HUDEP-2 (cell line): ENCODE measurements at regions not wholly inside any gene's neighbourhood (a gene's known extent, or its start where the extent isn't known, plus 50 kb on each side); places are given as distances from the start of the nearest gene placed in this dataset.

Source experiments
- DNase-seq, 76 experiments: peaks; one replicate each; lab custom pipeline; 2025; ENCODE audit not compliant: unreplicated experiment in 76 of 76; lab: John Stamatoyannopoulos, UW

- DNase-seq = no peak
Measured at GRCh38 chr2:41913921-41914609, 133.8 kb upstream of the PKDCC start.

- DNase-seq = no peak
Measured at GRCh38 chr2:41914936-41915335, 132.9 kb upstream of the PKDCC start.

DNA sequence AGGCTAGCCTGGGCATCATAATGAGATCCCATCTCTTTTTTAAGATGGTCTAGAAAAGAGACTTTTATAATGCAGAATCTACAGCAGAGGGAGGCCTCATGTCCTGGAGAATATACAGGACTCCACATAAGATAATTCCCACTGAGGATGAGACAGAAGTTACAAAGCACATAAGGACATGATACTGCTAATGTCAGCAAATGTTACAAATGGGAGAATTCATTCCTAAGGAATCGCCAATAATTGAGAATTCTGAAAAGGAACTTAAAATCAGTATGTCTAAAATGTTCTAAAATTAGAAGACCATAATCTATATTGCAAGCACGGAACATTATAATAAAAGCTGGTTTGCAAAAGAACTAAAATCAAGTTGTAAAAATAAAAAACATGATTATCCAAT is 131.6 kb upstream of the PKDCC start:
- DNase-seq = no peak

GRCh38 chr2:41917587-41917986 is 130.2 kb upstream of the PKDCC start:
- no peak for DNase-seq

DNA sequence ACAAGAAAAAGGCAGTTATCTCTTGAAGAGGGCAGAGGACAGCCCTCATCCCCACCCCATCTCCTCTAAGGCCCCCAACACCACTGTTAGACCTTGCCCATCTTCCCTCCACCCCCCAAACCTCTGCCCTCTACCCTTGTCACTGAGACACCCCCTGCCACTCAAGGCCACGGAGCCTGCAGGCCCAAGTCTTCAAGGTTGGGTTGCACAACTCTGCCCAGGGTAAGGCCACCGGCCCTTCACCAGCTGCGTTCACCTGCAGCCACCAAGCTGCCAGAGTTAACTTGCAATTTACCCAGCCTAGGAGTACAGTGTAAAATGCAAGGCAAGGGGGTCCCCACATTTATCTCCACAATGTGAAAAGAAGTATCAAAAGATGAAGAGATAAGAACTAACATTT is 128.7 kb upstream of the PKDCC start:
- DNase-seq = no peak

- DNase-seq = no peak
Measured at GRCh38 chr2:41920181-41920580, 127.6 kb upstream of the PKDCC start.

- DNase-seq = no peak
Measured at GRCh38 chr2:41920812-41921211, 127.0 kb upstream of the PKDCC start.

- DNase-seq = peak in 10 of 76 experiments; percentile 2 to 52 (median 36)
Measured at GRCh38 chr2:41922177-41922576, 125.6 kb upstream of the PKDCC start.

DNA sequence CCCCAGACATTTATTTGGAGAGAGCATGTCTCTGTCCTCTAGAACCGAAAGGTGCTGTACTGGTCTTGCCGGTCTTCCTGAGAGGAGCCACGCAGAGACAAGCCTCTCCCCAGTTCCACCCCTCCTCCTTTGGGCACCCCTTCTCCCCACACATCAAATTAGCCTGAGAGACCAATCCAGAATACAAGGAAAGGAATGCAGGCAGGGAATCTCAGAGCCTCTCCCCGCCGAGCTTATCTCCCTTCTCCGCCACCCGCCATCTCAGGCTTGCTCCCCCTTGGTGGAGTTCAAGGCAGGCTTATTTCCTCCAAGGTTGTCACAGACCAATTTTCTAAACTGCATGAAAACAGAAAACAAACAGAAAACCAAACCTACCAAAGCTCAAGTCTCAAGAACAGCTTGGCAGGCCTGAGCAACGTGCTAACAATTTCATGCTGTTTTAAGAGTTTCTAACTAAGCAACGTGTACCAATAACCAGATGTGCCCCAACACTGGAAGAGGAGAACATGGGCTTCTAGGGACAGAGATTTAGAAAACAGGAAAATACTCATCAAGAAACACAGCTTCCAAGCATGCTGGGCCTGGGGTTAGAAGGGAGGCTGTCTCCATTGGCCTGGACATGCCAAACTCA is 124.5 kb upstream of the PKDCC start:
- DNase-seq = no peak

DNA sequence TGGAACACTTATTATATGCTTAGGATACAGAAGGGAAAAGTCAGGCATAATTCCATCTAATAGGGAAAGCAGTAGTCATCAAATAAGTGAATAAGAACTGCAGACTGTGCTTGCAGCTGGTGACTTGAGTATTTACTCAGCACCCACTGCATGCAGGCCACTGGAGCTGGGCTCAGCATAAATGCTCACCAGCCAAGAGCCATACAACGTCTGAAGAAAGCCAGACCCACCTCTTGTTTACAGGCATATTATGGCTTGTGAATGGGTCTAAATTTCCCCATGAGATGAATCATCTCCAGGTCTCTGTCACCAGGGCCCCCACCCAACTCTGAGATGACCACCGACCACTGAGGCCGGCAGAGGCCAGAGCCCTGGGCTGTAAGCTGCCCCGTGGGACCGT is 123.8 kb upstream of the PKDCC start:
- DNase-seq = no peak

DNA sequence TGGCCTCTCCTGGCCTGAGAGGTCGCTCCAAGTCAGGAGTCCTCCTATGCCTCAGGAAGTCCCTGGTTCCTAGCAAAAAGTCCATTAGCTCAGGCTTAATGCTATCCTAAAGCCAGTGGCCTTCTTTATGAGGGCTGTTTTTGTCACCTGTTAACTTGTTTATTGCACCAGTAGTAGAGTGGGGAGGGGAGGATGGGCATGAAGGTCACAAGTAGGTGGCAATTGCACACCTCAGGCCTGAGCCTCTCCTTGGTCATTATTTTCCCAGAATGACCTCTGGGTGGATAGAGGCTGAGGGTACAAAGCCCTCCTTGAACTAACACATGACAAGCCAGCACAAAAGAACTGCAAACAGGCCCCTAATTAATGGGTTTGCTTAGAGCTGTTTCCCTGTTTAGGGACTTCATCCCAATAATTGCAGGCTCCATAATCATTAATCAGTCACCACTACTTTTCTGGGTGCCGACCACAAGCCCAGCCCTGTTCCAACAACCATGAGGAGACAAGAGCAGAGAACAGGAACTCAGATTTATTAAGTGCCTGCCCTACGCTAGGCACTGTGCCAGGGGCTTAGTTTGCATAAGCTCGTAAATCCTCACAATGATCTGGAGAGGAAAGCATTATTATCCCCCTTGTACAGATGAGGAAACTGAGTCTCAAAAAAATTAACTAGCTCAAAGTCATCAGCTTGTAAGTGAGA is 123.0 kb upstream of the PKDCC start:
- no peak for DNase-seq

DNA sequence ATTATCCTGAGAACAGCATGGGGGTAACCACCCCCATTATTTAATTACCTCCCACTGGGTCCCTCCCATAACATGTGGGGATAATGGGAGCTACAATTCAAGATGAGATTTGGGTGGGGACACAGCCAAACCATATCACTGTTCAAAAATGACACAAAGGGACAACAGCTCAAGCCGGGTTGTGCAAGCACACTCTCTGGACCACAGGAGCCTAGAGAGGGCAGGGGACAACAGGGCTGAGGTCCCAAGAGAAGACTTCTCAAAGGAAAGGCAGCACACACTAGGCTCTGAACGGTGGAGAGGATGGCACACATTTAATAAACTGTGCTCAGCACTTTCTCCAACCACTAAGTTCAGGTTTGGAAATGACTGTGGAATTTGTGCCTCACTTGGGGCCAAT is 122.1 kb upstream of the PKDCC start:
- no peak for DNase-seq

DNA sequence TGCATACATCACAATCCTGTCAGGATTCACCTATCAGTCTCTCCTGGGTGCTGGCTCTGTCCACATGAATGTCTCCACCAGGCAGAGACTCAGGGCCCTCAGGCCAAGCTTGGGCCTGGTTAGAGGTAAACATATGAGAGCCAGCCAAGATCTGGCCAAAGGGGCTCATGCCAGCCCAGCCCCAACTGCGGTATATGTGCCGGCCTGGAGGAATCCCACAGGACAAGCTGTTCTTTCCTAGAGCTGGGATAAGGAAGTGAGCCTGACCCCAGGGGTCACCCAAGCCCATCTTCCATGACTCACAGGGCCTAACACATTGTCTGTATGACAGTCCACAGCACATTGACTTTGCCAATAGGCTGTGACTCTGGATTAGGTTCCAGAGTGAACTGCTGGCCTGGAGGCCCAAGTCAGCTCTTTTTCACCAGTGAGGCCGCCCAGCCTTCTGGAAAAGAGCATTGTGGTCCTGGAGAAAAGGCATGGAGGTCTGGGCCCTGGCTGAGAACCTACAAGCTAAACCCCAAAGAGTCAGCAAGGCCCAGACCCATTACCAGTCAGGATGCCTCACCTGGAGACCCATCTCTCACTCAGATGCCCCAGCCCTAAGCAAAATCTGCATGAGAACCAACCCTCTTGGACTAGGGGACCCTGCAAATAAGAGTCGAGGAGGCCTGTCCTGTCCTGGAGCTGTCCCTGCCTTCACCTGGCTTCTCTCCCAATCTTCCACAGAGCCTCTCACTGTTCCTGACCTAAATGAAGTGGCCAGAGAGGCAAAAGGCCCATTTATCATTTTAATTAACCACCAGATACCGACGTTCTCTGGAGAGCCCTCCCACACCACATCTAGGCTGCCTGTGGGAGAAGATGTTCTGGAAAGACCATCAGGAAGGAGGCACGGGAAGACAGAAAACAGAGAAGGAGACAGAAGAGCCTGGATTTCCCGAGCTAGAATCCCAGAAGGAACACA is 120.9 kb upstream of the PKDCC start:
- DNase-seq = no peak

GRCh38 chr2:41927581-41928264 is 120.1 kb upstream of the PKDCC start:
- no peak for DNase-seq

DNA sequence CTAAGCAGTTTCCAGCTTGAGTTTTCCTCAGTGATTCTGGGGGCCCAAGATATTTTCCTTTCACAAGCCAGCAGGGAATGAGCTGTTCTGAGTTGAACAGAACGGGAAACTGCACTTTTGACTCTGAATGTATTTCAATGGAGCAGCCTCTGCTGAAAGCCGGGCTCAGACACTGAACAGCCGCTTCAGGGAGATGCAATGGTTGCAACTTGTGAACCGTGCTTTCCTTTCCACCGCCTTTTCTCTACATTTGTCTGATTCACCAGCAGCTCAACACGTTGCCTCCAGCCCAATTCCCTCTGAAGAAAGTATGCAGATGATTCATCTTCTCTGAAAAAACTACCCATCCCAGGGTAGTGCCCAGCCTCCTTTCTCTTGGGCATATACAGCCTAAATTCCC is 119.3 kb upstream of the PKDCC start:
- DNase-seq = no peak

- no peak for DNase-seq
Measured at GRCh38 chr2:41930807-41931566, 116.8 kb upstream of the PKDCC start.

DNA sequence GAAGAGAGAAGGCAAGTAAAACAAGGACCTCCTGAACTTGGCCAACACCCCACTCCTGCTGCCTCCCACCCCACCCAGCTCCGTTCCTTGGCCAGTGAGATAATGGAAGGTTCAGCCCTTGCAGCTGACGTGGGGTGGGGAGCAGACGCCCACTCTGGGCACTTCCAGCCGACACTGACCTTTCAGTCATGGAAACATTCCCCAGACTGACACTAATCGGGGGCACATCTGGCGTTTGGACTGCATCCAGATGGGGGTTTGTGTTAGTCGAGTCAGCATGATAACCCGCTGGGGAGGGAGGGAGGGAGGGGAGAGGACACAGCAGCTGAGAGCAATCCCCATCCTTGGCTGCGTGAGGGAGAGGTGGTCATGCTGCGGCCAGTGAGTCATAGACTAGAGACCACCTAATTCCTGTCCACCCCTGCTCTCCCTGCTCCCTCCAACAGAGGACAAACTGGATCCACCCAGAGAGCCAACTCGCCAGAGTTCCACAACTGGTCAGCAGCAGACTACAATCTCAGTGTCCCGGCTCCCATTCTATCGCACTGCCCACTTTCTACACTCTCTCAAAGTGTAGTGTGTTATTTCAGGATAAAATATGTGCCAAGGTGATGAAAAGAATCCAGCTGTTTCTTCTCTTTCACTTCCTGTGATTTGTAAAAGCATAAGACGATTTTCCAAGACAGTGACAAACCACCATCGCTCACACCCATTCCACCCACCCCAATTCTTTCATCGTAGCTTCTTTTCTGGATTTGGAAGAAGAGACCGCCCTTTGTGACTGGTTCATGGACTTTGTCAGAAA is 115.4 kb upstream of the PKDCC start:
- peak in 31 of 76 experiments; percentile 1 to 76 (median 21) for DNase-seq

GRCh38 chr2:41933046-41933420 is 114.8 kb upstream of the PKDCC start:
- no peak for DNase-seq
